Muscle layer of duodenum (tissue), 2 donors: ENCODE measurements at regions not wholly inside any gene's neighbourhood (a gene's known extent, or its start where the extent isn't known, plus 50 kb on each side); places are given as distances from the start of the nearest gene placed in this dataset.

Experiments
- H3K27ac ChIP-seq: one replicate; pipeline ENCODE4 v1.7.0; 2013; ENCODE audit warnings: mild to moderate bottlenecking, low read length
- H3K27me3 ChIP-seq: one replicate; pipeline ENCODE4 v1.7.0; 2013; ENCODE audit warnings: low read depth, mild to moderate bottlenecking, control low read depth, low read length
- H3K36me3 ChIP-seq, 2 donors: one replicate each; pipeline ENCODE4 v1.7.0; 2013; ENCODE audit warnings: low read length in 2 of 2, control low read depth in 1 of 2, mild to moderate bottlenecking in 1 of 2; ENCODE audit not compliant: insufficient read depth in 2 of 2, control insufficient read depth in 1 of 2
- H3K4me1 ChIP-seq, 2 donors: one replicate each; pipeline ENCODE4 v1.7.0; 2013; ENCODE audit warnings: low read length in 2 of 2, mild to moderate bottlenecking in 2 of 2, control low read depth in 1 of 2, moderate library complexity in 1 of 2; ENCODE audit not compliant: insufficient read depth in 2 of 2, control insufficient read depth in 1 of 2
- H3K4me3 ChIP-seq, 2 donors: one replicate each; pipeline ENCODE4 v1.7.0; 2013; ENCODE audit warnings: low read length in 2 of 2, low read depth in 1 of 2, mild to moderate bottlenecking in 1 of 2
- H3K9me3 ChIP-seq, 2 donors: one replicate each; pipeline ENCODE4 v1.7.0; 2013; ENCODE audit warnings: low read length in 2 of 2, control low read depth in 1 of 2, mild to moderate bottlenecking in 1 of 2; ENCODE audit not compliant: control insufficient read depth in 1 of 2
- donor health status: healthy.

GRCh38 chr15:24733659-24734058 lies 58.1 kb downstream of the NPAP1 start:
- no peaks in the 10 kb centered on the region for H3K4me1 ChIP-seq
- H3K36me3 ChIP-seq, result no peaks in the 10 kb centered on the region
- no peaks in the 10 kb centered on the region for H3K27me3 ChIP-seq
- H3K27ac ChIP-seq, result no peak overlapping the region
- no peak overlapping the region for H3K4me3 ChIP-seq
- peaks cover 0 to 3% of the 10 kb centered on the region in 2 donors for H3K9me3 ChIP-seq

DNA sequence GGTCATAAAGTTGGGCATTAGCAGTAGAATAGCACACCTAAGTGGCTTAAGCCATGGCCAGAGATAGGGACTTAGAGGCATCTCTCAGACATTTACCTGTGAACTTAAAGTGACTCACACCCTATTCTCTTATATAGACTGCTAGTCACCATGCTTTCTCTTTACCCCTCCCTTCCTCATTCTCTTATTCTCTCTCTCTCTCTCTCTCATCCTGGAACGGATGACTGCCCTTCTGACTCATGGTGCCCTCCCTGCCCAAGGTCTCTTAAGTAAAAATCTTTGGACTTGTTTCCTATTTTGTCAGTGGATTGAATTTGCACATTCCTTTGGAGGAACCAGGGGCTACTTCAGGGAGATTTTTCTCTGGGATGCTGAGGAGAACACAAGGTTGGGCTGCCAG lies 58.8 kb downstream of the NPAP1 start:
- no peaks in the 10 kb centered on the region for H3K36me3 ChIP-seq
- H3K4me3 ChIP-seq, result no peak overlapping the region
- peaks cover 0 to 2% of the 10 kb centered on the region in 2 donors for H3K9me3 ChIP-seq
- H3K27me3 ChIP-seq, result no peaks in the 10 kb centered on the region
- H3K27ac ChIP-seq, result no peak overlapping the region
- H3K4me1 ChIP-seq, result no peaks in the 10 kb centered on the region

- Histone ChIP-seq H3K4me3 (no peak overlapping the region), H3K27ac (no peak overlapping the region), H3K9me3 (peaks cover 0 to 5% of the 10 kb centered on the region in 2 donors), H3K27me3 (no peaks in the 10 kb centered on the region), H3K36me3 (no peaks in the 10 kb centered on the region), H3K4me1 (no peaks in the 10 kb centered on the region)
Observed at GRCh38 chr15:24745290-24745689, 69.7 kb downstream of the NPAP1 start.

- H3K4me3 ChIP-seq, result no peak overlapping the region
- no peaks in the 10 kb centered on the region for H3K36me3 ChIP-seq
- H3K4me1 ChIP-seq, result no peaks in the 10 kb centered on the region
- H3K9me3 ChIP-seq, result peaks cover 0 to 5% of the 10 kb centered on the region in 2 donors
- no peak overlapping the region for H3K27ac ChIP-seq
- no peaks in the 10 kb centered on the region for H3K27me3 ChIP-seq
Observed at GRCh38 chr15:24746094-24746493, 70.5 kb downstream of the NPAP1 start.

- no peak overlapping the region for H3K27ac ChIP-seq
- H3K4me1 ChIP-seq, result no peaks in the 10 kb centered on the region
- H3K9me3 ChIP-seq, result peaks cover 0 to 5% of the 10 kb centered on the region in 2 donors
- no peaks in the 10 kb centered on the region for H3K36me3 ChIP-seq
- H3K4me3 ChIP-seq, result no peak overlapping the region
- H3K27me3 ChIP-seq, result no peaks in the 10 kb centered on the region
Observed at GRCh38 chr15:24747376-24747775, 71.8 kb downstream of the NPAP1 start.

DNA sequence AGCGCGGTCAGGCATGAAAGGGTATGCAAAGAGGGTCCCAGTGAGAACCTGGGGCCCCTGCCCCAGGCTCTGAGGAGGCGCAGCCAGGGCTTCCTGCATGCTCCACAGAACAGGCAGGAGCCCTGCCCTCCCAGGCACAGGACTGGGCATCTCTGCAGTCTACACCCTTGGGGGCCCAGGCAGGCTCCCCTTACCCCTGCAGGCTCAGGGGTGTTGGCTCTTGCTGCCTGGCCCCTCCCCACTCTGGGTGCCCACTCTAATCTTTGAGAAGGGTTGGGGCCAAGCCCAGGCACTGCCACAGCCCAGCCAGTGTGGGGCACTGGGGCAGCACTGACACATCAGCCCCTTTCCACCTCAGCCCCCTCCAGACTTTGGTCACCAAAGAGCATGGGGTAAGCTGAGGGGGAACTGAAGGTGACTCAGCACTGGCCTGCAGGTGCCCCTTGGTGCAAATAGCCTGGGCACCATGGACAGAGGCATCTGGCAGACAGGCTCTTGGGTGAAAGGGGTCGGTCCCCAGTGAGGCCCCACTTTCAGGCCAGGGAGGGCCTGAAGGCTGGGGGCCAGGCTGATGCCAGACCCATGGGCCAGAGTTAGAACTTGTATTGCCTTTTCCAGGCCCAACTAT lies 73.4 kb downstream of the NPAP1 start:
- H3K4me1 ChIP-seq, result no peaks in the 10 kb centered on the region
- H3K27ac ChIP-seq, result no peak overlapping the region
- H3K4me3 ChIP-seq, result no peak overlapping the region
- H3K36me3 ChIP-seq, result no peaks in the 10 kb centered on the region
- peaks cover 0 to 5% of the 10 kb centered on the region in 2 donors for H3K9me3 ChIP-seq
- H3K27me3 ChIP-seq, result no peaks in the 10 kb centered on the region

- Histone ChIP-seq H3K9me3 (peaks cover 2 to 5% of the 10 kb centered on the region in 2 donors), H3K27me3 (no peaks in the 10 kb centered on the region)
Observed at GRCh38 chr15:24752354-24752753, 76.8 kb downstream of the NPAP1 start.

DNA sequence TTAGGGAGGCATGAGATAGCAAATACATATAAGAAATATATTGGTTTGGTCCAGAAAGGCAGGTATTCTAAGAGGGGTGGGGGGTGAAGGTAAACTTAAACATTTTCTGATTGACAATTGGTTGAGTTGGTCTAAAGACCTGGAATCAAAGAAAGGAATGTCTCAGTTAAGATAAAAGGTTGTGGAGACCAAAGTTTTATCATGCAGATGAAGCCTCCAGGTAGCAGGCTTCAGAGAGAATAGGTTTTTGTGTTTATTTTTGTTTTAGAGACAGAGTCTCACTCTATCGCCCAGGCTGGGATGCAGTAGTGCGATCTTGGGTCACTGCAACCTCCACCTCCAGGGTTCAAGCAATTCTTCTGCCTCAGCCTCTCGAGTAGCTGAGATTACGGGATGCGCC lies 80.5 kb downstream of the NPAP1 start:
- no peak overlapping the region for H3K4me3 ChIP-seq
- H3K36me3 ChIP-seq, result no peaks in the 10 kb centered on the region
- H3K4me1 ChIP-seq, result no peaks in the 10 kb centered on the region
- no peak overlapping the region for H3K27ac ChIP-seq
- H3K27me3 ChIP-seq, result no peaks in the 10 kb centered on the region
- H3K9me3 ChIP-seq, result peaks cover 0 to 2% of the 10 kb centered on the region in 2 donors

More at GRCh38 chr15:24752354-24752753, 76.8 kb downstream of the NPAP1 start:
- Histone ChIP-seq H3K4me3 (no peak overlapping the region), H3K4me1 (no peaks in the 10 kb centered on the region), H3K27ac (no peak overlapping the region), H3K36me3 (no peaks in the 10 kb centered on the region)

GRCh38 chr15:24760066-24760465 lies 84.5 kb downstream of the NPAP1 start:
- Histone ChIP-seq H3K9me3 (peaks cover 0 to 2% of the 10 kb centered on the region in 2 donors), H3K36me3 (no peaks in the 10 kb centered on the region), H3K27me3 (no peaks in the 10 kb centered on the region), H3K27ac (no peak overlapping the region), H3K4me1 (no peaks in the 10 kb centered on the region), H3K4me3 (no peak overlapping the region)

GRCh38 chr15:24761704-24762302 lies 86.2 kb downstream of the NPAP1 start:
- Histone ChIP-seq H3K9me3 (peaks cover 0 to 2% of the 10 kb centered on the region in 2 donors), H3K27ac (no peak overlapping the region)

GRCh38 chr15:24763891-24764290 lies 88.3 kb downstream of the NPAP1 start:
- H3K9me3 ChIP-seq, result no peaks in the 10 kb centered on the region
- no peaks in the 10 kb centered on the region for H3K36me3 ChIP-seq
- no peaks in the 10 kb centered on the region for H3K27me3 ChIP-seq
- H3K27ac ChIP-seq, result no peak overlapping the region
- no peaks in the 10 kb centered on the region for H3K4me1 ChIP-seq
- no peak overlapping the region for H3K4me3 ChIP-seq

More at GRCh38 chr15:24761704-24762302, 86.2 kb downstream of the NPAP1 start:
- Histone ChIP-seq H3K4me1 (no peaks in the 10 kb centered on the region), H3K27me3 (no peaks in the 10 kb centered on the region), H3K36me3 (no peaks in the 10 kb centered on the region), H3K4me3 (no peak overlapping the region)
